ENCODE measurements at regions not wholly inside any gene's neighbourhood (a gene's known extent, or its start where the extent isn't known, plus 50 kb on each side); places are given as distances from the start of the nearest gene placed in this dataset.

DNA sequence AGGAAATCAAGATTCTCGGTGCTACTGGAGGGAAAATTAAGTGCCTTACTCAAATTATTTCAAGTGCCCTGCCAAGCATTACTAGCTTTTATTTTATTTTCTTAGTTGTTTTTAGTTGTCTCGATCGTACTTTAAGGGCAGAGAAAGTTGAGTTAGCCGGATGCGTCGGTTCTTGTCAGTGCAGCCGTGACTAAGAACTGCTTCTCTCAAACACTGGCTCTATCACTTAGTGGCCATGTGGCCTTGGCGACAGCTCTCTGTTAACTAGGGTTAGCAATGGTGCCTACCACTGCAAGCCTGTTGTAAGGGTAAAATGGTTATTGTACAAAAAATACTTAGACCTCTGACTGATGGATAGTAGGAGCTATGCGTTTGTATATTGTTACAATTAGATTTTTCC is 227.8 kb downstream of the KATNAL1 start:
- no peak for TF ChIP-seq YY1 (IDR thresholded peaks at IDR 0.05; ENCODE audit: low read depth)

DNA sequence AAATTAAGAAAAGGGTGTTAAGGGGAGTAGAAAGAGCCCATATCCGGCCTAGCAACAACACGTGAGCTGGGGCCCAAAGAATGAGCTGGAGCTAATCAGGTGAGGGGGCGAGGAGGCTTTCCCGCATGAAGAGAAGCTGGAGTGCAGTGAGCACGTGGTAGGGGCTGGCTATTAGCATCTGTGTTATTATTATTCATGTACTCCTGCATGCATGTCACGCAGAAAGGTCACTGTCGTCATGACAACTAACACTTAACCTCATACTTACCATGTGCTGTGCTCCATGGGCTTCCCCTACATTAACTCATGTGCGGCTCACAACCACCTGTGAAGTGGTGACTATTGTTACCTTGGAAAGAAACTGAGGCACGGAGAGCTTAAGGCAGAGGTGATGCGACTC is 227.6 kb upstream of the UBL3 start:
- TF ChIP-seq FOXM1 (IDR thresholded peaks at IDR 0.05; ENCODE audit: borderline replicate concordance, low read depth): no peak
- TF ChIP-seq CEBPB (IDR thresholded peaks at IDR 0.05): no peak

DNA sequence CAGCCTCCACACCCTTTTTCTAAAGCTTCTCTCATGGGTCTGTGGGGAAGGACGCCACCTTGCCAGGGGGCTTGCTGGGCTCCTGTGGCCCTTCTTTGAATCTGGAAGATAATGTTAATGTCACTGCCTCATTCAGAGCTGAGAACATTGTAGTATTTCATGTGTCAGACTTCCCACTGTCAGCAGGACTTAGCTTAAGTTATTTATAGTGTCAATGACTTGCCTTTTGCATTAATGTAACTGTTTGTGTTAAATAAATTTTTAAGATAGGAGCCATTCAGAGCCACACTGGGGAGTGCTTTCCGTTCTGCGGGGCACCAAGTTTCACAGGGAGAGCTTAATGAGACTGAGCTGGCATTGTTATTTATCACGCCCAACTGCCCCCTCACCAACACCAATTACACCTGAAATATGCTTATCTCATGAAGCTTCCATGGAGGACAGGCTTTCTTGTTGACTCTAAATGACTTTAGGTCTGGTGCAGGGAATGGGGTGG is 226.9 kb upstream of the UBL3 start:
- TF ChIP-seq TCF12 (IDR thresholded peaks at IDR 0.05; ENCODE audit: low read depth) (no peak), TAF1 (IDR thresholded peaks at IDR 0.05; ENCODE audit: low read depth) (no peak), EP300 (IDR thresholded peaks at IDR 0.05; ENCODE audit: borderline replicate concordance) (no peak), CEBPB (IDR thresholded peaks at IDR 0.05) (no peak), ZBTB7A (IDR thresholded peaks at IDR 0.05; ENCODE audit: low read depth) (no peak), NFIC (IDR thresholded peaks at IDR 0.05) (no peak), CREB1 (IDR thresholded peaks at IDR 0.05; ENCODE audit: low read depth) (no peak), RAD21 (IDR thresholded peaks at IDR 0.05; ENCODE audit: low read depth) (no peak), EGR1 (IDR thresholded peaks at IDR 0.05) (no peak), FOXM1 (IDR thresholded peaks at IDR 0.05; ENCODE audit: borderline replicate concordance, low read depth) (no peak)
- TF ChIP-seq, protein P1, sequence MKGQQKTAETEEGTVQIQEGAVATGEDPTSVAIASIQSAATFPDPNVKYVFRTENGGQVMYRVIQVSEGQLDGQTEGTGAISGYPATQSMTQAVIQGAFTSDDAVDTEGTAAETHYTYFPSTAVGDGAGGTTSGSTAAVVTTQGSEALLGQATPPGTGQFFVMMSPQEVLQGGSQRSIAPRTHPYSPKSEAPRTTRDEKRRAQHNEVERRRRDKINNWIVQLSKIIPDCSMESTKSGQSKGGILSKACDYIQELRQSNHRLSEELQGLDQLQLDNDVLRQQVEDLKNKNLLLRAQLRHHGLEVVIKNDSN (IDR thresholded peaks at IDR 0.05): no peak
- TF ChIP-seq, protein P2, sequence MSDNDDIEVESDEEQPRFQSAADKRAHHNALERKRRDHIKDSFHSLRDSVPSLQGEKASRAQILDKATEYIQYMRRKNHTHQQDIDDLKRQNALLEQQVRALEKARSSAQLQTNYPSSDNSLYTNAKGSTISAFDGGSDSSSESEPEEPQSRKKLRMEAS (IDR thresholded peaks at IDR 0.05): no peak

DNA sequence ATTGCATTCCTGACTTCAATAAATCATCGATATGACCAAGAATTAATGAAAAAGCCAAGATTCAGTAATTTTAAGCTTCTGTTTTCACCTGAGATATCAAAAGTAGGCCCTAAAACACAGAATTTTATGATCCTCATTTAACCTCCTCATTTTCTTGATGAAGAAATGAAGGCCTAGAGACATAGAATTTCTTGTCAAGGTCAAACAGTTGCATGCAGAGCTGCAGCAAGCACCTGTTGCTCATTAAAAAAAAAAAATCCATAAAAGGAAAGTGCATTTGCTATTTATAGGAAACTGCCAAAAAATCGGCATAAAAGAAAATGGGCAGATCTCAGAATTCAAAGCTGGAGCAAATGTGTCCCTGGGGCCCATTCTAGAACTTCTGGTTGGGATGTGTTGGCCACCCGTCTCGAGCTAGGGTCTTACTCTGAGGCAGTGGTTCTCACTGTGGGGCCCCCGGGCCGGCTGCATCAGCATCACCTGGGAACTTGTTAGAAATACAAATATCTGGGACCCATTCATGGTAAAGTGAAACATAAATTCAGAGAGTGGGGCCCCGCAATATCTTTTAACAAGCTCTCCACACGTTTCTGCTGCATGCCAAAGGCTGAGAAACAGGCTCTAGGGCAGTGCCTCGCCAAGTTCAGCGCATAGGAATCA is 224.7 kb upstream of the UBL3 start:
- TF ChIP-seq TAF1 (IDR thresholded peaks at IDR 0.05; ENCODE audit: low read depth): no peak
- no peak for TF ChIP-seq TEAD4 (IDR thresholded peaks at IDR 0.05)
- TF ChIP-seq FOXM1 (IDR thresholded peaks at IDR 0.05; ENCODE audit: borderline replicate concordance, low read depth): no peak
- TF ChIP-seq, protein P3, sequence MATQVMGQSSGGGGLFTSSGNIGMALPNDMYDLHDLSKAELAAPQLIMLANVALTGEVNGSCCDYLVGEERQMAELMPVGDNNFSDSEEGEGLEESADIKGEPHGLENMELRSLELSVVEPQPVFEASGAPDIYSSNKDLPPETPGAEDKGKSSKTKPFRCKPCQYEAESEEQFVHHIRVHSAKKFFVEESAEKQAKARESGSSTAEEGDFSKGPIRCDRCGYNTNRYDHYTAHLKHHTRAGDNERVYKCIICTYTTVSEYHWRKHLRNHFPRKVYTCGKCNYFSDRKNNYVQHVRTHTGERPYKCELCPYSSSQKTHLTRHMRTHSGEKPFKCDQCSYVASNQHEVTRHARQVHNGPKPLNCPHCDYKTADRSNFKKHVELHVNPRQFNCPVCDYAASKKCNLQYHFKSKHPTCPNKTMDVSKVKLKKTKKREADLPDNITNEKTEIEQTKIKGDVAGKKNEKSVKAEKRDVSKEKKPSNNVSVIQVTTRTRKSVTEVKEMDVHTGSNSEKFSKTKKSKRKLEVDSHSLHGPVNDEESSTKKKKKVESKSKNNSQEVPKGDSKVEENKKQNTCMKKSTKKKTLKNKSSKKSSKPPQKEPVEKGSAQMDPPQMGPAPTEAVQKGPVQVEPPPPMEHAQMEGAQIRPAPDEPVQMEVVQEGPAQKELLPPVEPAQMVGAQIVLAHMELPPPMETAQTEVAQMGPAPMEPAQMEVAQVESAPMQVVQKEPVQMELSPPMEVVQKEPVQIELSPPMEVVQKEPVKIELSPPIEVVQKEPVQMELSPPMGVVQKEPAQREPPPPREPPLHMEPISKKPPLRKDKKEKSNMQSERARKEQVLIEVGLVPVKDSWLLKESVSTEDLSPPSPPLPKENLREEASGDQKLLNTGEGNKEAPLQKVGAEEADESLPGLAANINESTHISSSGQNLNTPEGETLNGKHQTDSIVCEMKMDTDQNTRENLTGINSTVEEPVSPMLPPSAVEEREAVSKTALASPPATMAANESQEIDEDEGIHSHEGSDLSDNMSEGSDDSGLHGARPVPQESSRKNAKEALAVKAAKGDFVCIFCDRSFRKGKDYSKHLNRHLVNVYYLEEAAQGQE (IDR thresholded peaks at IDR 0.05; ENCODE audit: low read depth): no peak
- TF ChIP-seq, protein P1 (IDR thresholded peaks at IDR 0.05): no peak
- no peak for TF ChIP-seq RAD21 (IDR thresholded peaks at IDR 0.05; ENCODE audit: low read depth)
- TF ChIP-seq NFIC (IDR thresholded peaks at IDR 0.05): no peak
- TF ChIP-seq, protein P2 (IDR thresholded peaks at IDR 0.05): no peak
- no peak for TF ChIP-seq TCF12 (IDR thresholded peaks at IDR 0.05; ENCODE audit: low read depth)
- no peak for TF ChIP-seq ZBTB7A (IDR thresholded peaks at IDR 0.05; ENCODE audit: low read depth)
- TF ChIP-seq CEBPB (IDR thresholded peaks at IDR 0.05): no peak
- TF ChIP-seq EP300 (IDR thresholded peaks at IDR 0.05; ENCODE audit: borderline replicate concordance): no peak
- no peak for TF ChIP-seq YY1 (IDR thresholded peaks at IDR 0.05; ENCODE audit: low read depth)
- no peak for TF ChIP-seq EGR1 (IDR thresholded peaks at IDR 0.05)
- TF ChIP-seq CREB1 (IDR thresholded peaks at IDR 0.05; ENCODE audit: low read depth): no peak

DNA sequence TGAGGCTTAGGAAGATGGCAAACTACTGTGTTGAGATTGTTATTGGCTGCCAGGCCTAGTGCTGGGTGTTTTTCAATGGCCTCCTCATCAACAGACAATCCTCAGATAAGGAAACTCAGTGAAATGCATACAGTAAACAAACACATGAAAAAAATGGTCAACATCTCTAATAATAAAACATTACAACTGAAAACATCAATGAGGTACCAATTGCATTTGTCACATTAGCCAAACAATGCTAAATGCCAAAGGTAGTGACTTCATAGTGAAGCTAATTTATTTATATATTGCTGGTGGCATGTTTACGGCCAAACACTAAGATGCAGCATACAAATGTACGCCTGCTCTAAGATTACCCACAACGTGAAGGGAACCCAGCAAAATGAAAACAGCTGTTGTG is 224.0 kb upstream of the UBL3 start:
- no peak for TF ChIP-seq RAD21 (IDR thresholded peaks at IDR 0.05; ENCODE audit: low read depth)
- TF ChIP-seq, protein P2 (IDR thresholded peaks at IDR 0.05): no peak
- no peak for TF ChIP-seq ZBTB7A (IDR thresholded peaks at IDR 0.05; ENCODE audit: low read depth)
- TF ChIP-seq, protein P1 (IDR thresholded peaks at IDR 0.05): no peak
- no peak for TF ChIP-seq CREB1 (IDR thresholded peaks at IDR 0.05; ENCODE audit: low read depth)
- TF ChIP-seq NFIC (IDR thresholded peaks at IDR 0.05): no peak
- no peak for TF ChIP-seq EP300 (IDR thresholded peaks at IDR 0.05; ENCODE audit: borderline replicate concordance)
- TF ChIP-seq TEAD4 (IDR thresholded peaks at IDR 0.05): no peak
- TF ChIP-seq CEBPB (IDR thresholded peaks at IDR 0.05): no peak
- no peak for TF ChIP-seq TCF12 (IDR thresholded peaks at IDR 0.05; ENCODE audit: low read depth)
- TF ChIP-seq EGR1 (IDR thresholded peaks at IDR 0.05): no peak
- no peak for TF ChIP-seq TAF1 (IDR thresholded peaks at IDR 0.05; ENCODE audit: low read depth)
- TF ChIP-seq FOXM1 (IDR thresholded peaks at IDR 0.05; ENCODE audit: borderline replicate concordance, low read depth): no peak
- TF ChIP-seq, protein P3 (IDR thresholded peaks at IDR 0.05; ENCODE audit: low read depth): no peak
- no peak for TF ChIP-seq YY1 (IDR thresholded peaks at IDR 0.05; ENCODE audit: low read depth)

Measured in Ishikawa (cell line).